Ureter (tissue), 1 donor: ENCODE measurements at regions not wholly inside any gene's neighbourhood (a gene's known extent, or its start where the extent isn't known, plus 50 kb on each side); places are given as distances from the start of the nearest gene placed in this dataset.
"Not testable (repeated sequence)": the region's sequence is repeated elsewhere in the genome, so short reads cannot be mapped to it uniquely, and the experiment has no call there.

Experiments
- DNase-seq: peaks from one replicate; pipeline ENCODE4 v3.0.0-alpha.2; 2020; ENCODE audit warnings: low spot score
- donor health status: DM: yes; HTN: yes; CAD: no.

DNA sequence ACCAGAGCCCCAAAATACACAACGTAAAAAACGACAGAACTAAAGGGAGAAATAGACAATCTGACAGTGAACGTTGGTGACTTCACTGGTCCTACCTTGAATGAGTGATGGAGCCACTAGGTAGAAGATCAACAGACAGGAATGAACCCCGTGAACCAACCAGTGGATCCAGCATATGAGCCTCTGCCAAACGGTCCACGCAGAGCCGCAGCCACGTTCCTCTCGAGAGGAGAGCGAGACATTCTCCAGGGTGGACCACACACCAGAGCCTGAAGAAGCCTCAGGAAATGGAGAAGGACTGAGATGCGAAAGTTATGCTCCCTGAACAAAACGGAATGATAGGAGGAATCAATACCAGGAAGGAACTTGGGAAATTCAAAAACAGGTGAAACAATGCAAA is 178.4 kb downstream of the RTP5 start:
- DNase-seq: no peak

DNA sequence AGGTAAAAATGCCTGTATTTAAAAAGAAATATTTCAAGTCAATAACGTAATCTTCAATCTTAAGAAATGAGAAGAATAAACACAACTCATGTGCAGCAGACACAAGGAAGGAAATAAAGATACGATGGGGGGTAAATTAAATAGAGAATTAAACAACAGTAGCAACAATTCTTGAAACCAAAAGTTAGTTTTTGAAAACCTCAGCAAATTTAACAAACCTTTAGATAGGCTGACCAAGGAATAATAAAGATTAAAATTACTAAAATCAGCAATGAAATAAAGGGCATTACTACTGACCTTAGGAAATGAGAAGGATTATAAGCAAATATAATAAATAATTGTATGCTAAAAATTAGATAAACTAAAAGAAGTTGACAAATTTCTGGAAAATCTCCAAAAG is 178.9 kb downstream of the RTP5 start:
- no peak for DNase-seq

DNA sequence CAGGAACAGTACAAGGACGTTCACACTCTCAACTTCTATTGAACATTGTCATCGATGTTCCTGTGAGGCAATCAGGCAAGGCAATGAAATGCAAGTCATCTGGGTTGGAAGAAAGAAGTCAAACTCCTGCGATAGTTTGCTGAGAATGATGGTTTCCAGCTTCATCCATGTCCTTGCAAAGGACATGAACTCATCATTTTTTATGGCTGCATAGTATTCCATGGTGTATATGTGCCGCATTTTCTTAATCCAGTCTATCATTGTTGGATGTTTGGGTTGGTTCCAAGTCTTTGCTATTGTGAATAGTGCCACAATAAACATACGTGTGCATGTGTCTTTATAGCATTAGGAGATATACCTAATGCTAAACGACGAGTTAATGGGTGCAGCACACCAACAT is 180.0 kb downstream of the RTP5 start:
- DNase-seq: not testable (repeated sequence)

DNA sequence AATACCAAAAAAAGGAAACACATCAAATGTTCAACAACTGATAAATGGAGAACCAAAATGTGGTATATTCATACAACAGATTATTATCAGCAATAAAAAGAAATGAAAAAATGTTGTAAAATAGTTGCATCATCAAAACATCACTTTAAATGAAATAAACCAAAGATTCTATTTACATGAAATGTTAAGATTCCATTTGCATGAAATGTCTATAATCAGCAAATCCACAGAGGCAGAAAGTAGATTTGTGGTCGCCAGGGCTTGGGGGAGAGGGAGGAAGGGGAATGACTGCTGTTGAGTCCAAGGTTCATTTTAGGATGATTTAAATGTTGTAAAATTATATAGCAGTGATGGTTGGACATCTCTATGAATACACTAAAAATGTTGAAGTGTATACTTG is 181.9 kb downstream of the RTP5 start:
- no peak for DNase-seq

DNA sequence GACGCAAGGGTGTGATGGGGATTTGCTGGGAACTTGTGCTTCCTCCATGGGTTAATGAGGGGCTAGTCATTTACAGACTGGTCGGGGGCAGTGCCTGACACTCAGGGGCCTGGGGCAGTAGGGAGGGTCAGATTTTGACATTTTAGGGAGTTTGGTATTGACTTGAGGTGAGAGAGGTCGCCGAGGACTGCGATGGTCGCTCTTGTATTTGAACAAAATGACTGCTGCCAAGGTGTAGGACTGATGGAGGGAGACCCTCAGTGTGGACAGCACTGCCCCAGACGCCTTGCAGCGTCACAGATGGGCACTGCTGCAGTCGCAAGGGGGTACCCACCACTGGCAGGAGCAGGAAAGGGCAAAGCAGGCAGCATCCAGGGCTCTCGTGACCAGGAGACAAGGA is 182.9 kb downstream of the RTP5 start:
- peak; percentile 14 for DNase-seq

DNA sequence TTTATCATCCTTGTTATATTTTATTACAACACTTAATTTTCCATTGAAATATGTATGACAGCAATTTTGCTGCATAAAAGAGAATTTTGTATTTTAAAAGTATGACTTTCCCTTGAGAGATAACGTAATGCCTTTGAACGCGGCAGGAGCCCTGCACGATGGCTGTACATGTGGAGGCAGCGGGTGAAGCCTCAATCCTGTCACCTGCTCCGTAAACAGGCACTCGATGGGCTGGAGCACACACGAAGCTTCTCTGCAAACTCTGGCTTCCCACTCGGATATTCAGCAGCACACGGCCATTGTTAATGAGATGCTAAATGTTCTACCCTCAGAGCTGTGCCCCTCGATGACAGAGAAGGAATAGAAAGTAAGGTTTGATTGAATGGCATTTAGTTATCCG is 184.4 kb downstream of the RTP5 start:
- DNase-seq: no peak

DNA sequence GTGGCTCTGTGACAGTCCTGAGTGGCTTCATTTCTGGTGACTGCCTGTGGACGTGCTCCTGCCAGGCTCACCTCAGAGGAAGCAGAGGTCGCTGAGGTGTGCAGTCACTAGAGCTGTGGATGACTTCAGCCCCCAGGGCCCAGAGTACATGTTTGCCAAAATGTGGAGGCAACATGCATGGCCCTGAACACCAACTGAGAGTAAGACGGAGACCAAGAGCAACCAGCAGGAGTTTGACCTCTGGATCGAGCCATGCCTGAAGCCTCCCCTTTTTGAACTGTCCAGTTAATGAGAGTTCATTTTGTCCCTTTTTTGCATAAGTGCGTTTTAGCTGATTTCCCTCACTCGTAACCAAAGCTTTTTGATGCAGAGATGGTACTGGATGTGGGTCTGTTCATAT is 184.9 kb downstream of the RTP5 start:
- DNase-seq: no peak

DNA sequence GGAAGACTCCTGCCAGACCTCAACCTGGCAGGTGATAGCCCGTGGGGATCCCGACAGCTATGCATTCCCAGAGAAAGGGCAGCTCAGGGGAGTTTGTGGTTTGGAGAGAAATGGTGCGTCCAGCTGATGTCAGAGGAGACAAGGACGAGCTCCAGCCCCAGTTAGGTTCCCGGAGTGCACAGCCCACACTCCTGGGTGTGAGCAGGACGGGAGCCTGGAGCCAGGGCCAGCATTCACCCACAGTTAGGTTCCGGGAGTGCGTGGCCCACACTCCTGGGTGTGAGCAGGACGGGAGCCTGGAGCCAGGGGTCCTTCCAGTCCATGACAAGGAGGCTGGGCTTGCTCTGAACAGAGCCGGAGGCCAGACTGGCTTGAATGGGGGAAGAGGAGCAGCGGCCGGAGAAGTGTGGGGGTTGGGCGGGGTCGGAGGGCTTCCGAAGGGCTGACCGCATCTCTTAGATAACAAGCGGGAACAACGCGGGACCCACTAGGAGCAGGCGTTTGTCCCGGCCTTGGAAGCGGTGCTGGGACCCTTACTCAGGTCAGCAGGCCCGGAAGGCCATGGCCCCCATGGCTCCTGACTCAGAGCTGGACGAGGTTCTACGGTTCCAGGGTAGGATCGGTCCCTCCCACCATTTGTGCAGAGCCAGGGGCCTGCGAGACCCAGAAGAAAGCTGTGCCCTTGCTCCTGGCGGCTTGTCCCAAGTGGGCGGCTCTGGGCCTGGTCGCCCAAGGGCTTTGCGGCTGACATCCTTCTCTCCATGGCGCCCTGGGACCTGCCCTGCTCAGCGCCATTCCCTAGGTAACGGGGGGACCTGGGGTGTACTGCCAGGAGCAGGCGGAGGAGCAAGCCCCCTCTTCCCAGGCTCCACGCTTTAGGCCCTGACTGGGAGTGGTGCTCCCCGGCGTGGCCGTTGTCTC is 185.6 kb downstream of the RTP5 start:
- no peak for DNase-seq

DNA sequence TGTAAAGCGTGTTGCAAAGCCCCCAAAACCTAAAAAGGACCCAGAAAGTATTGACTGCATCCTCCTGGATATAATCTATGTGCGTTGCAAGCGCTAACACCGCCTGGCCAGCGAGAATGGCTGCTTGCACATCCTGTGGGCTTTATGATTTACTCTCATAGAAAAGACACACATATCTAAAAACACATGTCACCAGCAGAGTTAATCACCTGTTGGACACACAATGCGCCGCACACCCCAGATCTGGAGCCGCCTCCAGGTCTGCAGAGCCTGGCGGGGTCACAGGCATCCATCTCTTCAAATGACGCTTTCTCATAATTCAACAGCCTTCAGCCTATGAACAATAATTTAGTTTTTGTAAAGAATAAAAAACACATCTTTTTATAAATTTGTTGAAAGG is 186.5 kb downstream of the RTP5 start:
- no peak for DNase-seq

DNA sequence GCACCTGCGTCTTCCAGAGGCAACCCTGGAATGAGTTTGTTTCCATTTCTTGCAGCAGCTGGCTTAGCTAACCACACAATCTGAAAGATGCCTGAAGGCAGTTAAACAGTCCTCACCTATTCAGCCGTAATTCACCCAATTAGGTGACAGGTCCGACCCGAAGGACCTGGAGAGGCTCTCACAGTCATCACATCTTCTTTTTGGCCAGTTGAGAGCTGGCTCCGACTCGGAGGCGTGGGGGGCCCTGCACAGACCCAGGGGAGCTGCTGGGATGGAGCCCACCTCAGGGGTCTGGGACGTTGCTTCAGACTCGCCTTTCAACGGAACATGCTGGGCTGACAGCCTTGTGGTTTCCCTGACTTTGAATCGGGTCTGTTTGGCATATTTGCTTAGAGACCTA is 187.3 kb downstream of the RTP5 start:
- DNase-seq: no peak

DNA sequence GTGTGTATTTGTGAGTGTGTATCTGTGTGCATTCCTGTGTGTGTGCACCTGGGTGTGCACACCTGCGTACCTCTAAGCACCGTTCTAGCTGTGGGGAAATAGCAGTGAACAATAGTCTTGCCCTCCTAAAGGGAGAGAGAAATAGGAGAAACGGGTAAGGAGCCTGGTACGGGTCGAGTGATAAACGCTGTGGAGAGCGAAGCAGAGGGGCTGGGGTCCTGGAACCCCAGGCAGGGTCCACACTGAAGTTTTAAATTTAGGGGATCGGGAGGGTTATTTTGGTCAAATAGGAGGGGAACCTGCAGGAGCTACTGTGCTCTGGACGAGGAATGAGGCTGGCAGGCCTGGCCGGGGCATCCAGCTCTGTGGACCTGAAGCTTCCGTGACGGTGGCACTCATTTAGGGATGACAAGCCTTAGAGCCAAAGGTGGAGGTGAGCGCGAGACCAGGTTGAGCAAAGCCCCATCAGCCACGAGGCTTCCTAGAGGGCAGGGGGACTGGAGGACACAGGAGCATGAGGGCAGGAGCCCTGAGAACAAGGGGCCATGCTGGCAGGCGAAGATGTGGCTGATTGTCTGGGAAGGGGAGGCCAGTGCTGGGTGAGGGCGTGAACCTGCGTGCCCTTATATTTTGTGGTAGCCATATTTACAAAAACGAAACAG is 188.0 kb downstream of the RTP5 start:
- no peak for DNase-seq

DNA sequence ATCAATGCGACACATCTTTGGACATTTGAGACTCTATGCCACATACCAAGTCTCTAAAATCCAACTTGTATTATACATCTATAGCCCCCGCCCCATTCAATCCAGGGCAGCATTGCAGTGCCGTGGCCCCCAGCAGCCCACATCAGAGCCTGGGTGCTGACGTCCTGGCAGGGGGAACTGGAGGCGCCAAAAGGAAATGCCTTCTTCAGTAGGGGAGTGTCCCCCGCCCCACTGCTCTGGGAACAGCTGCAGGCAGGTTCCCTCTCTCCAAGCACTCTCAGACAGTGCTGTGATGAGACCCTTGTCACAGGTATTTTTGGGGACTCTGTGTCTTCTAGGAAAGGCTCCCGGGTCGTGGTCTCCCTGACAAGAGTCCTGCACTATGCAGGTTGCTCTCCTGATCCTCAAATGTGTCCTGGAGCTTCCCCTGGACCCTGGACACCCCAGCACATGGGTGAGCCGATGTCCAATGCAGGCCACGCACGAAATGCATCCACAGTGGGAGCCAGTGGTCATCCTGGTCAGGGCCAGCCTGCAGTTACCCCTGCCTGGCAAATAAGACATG is 188.7 kb downstream of the RTP5 start:
- no peak for DNase-seq

DNA sequence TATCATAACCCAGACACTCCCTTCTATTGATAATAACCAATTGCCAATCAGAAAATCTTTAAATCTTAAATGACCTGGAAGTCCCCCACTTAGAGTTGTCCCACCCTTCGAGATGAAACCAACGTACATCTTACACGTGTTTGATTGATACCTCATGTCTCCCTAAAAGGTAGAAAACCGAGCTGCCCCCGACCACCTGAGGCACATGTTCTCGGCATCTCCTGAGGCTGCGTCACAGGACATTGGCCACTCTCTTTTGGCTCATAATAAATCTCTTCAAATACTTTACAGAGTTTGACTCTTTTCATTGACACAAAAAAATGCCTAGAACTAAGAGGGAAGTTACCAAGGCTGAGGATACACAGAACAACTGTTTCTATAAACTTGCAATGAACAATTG is 190.0 kb downstream of the RTP5 start:
- no peak for DNase-seq

DNA sequence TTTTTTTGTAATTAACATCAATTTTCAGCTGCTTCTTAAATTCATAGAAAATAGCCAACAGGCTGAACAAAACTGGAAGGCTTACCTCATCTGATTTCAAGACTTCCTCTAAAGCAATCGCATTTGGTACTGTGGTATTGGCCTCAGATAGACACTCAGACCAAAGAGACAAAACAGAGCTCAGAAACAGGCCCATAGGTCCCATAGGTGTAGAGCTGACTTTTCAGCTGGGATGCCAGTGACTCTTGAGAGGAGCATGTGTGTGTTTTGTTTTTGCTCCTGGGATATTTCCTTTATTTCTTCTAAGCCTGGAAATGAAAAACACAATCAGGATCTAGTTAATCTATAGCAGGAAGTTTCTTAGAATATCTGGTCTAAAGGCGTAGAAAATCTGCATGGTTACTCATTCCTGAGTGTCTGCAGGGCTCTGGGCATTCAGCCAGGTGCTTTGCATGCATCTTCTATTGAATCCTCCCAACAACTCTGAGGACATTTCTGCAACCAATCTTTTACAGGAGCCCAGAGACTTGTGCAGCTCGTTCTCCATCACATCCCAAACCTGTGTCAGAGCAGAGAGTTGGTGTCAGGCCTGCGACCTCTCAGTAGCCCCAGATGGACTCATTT is 190.8 kb downstream of the RTP5 start:
- DNase-seq: no peak

DNA sequence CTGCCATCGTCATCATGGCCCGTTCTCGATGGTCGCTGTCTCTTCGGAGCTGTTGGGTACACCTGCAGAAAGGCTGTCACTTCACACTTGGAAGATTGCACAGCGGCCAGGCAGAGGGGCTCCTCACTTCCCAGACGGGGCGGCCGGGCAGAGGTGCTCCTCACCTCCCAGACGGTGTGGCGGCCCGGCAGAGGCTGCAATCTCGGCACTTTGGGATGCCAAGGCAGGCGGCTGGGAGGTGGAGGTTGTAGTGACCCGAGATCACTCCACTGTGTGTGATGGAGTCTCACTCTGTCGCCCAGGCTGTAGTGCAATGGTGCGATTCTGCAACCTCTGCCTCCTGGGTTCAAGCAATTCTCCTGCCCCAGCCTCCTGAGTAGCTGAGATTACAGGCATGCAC is 192.4 kb downstream of the RTP5 start:
- DNase-seq: not testable (repeated sequence)

DNA sequence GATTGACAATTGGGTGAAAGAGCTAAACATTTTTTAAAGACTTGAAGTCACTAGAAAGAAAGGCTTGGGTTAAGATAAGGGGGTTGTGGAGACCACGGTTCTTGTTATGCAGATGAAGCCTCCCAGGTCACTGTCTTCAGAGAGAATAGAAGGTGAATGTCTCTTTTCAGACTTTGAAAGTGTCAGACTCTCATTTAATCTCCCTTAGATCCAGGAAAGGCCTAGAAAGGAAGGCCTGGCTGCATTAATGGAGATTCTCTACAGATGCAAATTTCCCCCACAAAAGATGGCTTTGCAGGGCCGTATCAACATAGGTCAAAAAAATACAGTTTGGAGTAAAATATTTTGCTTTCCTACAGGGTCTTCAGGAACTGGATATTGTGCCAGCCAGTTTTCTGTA is 193.9 kb downstream of the RTP5 start:
- no peak for DNase-seq

DNA sequence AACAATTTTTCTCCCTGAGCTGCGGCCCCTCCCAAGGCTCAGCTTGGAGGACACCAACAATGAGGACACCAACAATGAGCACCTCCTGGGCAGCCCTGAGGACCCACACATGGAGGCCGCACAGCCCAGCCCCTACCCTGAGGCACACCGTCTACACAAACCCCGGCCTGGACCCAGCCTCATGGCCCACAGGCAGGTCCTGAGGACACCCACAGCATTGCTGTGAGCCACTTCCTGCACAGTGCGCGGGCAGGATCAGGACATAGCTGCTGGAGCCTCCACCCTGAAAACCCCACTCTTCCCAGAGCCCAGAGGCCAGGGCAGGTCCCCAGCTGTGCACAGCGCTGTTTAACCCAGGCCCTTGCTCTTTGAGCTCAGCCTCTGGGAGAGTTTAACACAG is 194.3 kb downstream of the RTP5 start:
- DNase-seq: no peak

DNA sequence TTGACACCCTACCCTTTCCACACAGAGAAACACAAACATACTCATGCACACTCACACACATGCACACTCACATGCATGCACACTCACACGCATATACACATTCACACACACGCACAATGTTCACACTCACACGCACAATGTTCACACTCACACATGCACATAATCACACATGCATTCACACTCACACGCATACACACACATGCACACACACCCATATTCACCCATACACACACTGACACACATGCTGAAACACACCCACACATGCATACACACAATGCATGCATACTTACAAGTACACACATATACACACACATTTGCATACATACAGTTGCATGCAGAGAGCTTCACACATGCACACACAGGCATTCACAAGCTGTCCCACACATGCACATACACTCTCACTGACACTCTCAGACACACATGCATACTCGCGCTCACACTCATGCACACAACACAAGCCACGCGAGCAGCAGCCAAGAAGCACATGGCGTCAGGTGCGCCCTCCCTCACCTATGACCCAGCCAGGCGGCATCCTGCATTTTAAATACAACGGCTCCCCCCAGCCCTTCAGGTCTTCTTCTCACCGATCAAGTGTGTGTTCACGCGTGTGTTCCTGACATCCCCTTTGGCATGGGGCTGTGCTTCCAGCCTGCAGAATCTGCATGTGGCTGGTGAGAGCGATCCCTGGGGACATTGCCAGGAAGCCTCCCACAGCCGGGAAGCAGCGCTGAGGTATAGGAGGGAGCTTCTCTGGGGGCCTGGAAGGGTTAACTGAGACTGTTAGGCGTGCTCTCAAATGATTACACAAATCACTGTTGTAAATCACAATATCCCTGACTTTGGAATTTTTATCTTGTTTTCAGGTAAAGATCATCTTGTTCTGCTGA is 195.1 kb downstream of the RTP5 start:
- no peak for DNase-seq

DNA sequence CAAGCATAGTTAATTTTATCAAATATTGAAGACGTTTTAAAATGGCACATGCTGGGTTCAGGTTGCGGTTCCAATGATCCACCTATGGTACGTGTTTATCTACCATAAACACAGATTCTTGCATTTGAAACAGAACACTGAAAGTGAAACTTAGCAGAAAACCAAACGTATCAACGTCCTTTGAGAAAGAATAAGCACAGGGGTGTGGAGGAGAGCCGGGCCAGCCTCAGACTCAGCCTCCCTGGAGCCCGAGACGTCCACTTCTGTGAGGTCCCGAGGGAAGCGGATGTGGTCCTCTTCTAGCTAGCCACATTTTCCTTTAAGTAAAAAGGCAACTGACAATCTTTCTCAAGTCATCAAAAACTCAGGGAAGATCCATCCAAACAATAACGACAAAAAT is 195.9 kb downstream of the RTP5 start:
- DNase-seq: no peak

DNA sequence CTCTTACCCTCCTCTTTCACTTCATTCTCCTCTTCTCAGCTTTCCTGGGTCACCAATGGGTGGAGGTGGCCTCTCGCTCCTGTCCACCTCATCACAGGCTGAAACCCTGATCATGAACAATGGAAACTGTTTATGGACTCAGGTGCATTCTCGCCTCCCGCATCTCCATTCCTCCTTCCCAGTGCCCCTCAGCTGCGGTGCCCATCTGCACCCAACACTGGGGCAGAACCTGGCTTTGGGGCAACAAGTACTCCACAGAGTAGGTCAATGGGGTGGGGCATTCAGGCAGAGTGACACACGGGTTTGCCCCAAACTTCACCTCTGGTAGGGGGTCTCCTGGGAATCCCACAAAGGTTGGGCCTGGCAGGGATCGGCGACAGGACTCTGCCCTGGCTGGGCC is 199.5 kb downstream of the RTP5 start:
- DNase-seq: no peak

DNA sequence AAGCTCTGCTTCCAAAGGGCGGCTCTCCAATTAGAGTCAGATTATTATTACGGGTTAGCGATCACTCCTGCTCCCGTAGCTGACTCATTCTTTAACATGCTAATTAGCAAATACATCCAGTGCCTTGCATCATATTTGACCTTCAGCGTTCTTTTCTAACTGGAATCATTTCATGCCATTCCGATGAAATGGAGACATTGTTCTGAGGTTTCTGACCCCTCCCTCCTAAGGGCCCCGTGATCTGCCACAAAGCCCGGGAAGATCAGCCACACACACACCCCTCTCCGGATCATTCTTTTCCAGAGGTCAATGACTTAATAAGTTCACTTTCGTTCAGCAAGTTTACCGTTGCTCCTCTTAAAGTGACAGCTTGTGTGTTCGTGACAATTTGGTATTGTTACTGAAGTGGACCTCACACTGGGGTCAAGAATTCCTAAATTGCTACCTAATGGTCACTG is 200.4 kb downstream of the RTP5 start:
- not testable (repeated sequence) for DNase-seq
